HG02973 (cell line): ENCODE measurements at regions not wholly inside any gene's neighbourhood (a gene's known extent, or its start where the extent isn't known, plus 50 kb on each side); places are given as distances from the start of the nearest gene placed in this dataset.

Experiments
- ATAC-seq: cut with Tn5 transposase; IDR thresholded peaks from one replicate; pipeline ENCODE4 v1.9.1; 2021; ENCODE audit warnings: moderate library complexity; ENCODE audit not compliant: unreplicated experiment

- ATAC-seq, result no peak
Measured at GRCh38 chr1:105684714-105685113, 1371.8 kb upstream of the PRMT6 start.

- ATAC-seq, result no peak
Measured at GRCh38 chr1:105686026-105686425, 1370.4 kb upstream of the PRMT6 start.

- ATAC-seq, result no peak
Measured at GRCh38 chr1:105686874-105687690, 1369.4 kb upstream of the PRMT6 start.

GRCh38 chr1:105700723-105701122 is 1355.8 kb upstream of the PRMT6 start:
- no peak for ATAC-seq

GRCh38 chr1:105724286-105724685 is 1332.2 kb upstream of the PRMT6 start:
- no peak for ATAC-seq

- ATAC-seq, result no peak
Measured at GRCh38 chr1:105730701-105731100, 1325.8 kb upstream of the PRMT6 start.

GRCh38 chr1:105736349-105736748 is 1320.1 kb upstream of the PRMT6 start:
- no peak for ATAC-seq

- ATAC-seq, result no peak
Measured at GRCh38 chr1:105779727-105780126, 1276.7 kb upstream of the PRMT6 start.

GRCh38 chr1:105785021-105785420 is 1271.5 kb upstream of the PRMT6 start:
- ATAC-seq, result no peak

- ATAC-seq, result peak; percentile 67
Measured at GRCh38 chr1:105793536-105794146, 1262.8 kb upstream of the PRMT6 start.

GRCh38 chr1:105795741-105796140 is 1260.7 kb upstream of the PRMT6 start:
- no peak for ATAC-seq

- ATAC-seq, result no peak
Measured at GRCh38 chr1:105830571-105831146, 1225.8 kb upstream of the PRMT6 start.

GRCh38 chr1:105838071-105838470 is 1218.4 kb upstream of the PRMT6 start:
- ATAC-seq, result no peak

GRCh38 chr1:105865546-105865945 is 1190.9 kb upstream of the PRMT6 start:
- ATAC-seq, result no peak

GRCh38 chr1:105872817-105873216 is 1183.7 kb upstream of the PRMT6 start:
- no peak for ATAC-seq

GRCh38 chr1:105874621-105875020 is 1181.9 kb upstream of the PRMT6 start:
- ATAC-seq, result peak; percentile 84

GRCh38 chr1:105886309-105886708 is 1170.2 kb upstream of the PRMT6 start:
- no peak for ATAC-seq

GRCh38 chr1:105891308-105891707 is 1165.2 kb upstream of the PRMT6 start:
- no peak for ATAC-seq

- no peak for ATAC-seq
Measured at GRCh38 chr1:105894006-105894405, 1162.5 kb upstream of the PRMT6 start.

- ATAC-seq, result no peak
Measured at GRCh38 chr1:105909811-105910210, 1146.7 kb upstream of the PRMT6 start.

- ATAC-seq, result no peak
Measured at GRCh38 chr1:105914403-105914802, 1142.1 kb upstream of the PRMT6 start.

- no peak for ATAC-seq
Measured at GRCh38 chr1:105934806-105935205, 1121.7 kb upstream of the PRMT6 start.
